Choroid plexus epithelial cell (primary cell): ENCODE measurements at regions not wholly inside any gene's neighbourhood (a gene's known extent, or its start where the extent isn't known, plus 50 kb on each side); places are given as distances from the start of the nearest gene placed in this dataset.

Experiments used
- DNase-seq: peaks from one replicate; pipeline ENCODE4 v3.0.0-alpha.2; 2010; ENCODE audit warnings: low read depth
- H3K4me3 ChIP-seq: 2 replicates; pipeline ENCODE4 v1.5.1; 2011; ENCODE audit warnings: low read depth, mild to moderate bottlenecking, control low read depth, low read length, moderate library complexity
- CTCF ChIP-seq: conservative IDR thresholded peaks from 2 replicates; pipeline ENCODE4 v1.5.1; 2011; ENCODE audit warnings: low read depth, mild to moderate bottlenecking, control low read depth, inconsistent platforms, low read length, moderate library complexity

GRCh38 chr12:77213319-77213718, 147.9 kb upstream of the E2F7 start:
- no peak for TF ChIP-seq CTCF
- H3K4me3 ChIP-seq = no peak overlapping the region
- DNase-seq = no peak

- no peak for TF ChIP-seq CTCF
- DNase-seq = no peak
- no peak overlapping the region for H3K4me3 ChIP-seq
Measured at GRCh38 chr12:77210724-77211123, 145.4 kb upstream of the E2F7 start.

GRCh38 chr12:77204083-77204482, 138.7 kb upstream of the E2F7 start:
- peak; percentile 19 for DNase-seq
- peak; percentile 34 for TF ChIP-seq CTCF
- no peak overlapping the region for H3K4me3 ChIP-seq

GRCh38 chr12:77202457-77203060, 137.2 kb upstream of the E2F7 start:
- TF ChIP-seq CTCF = no peak
- no peak for DNase-seq
- no peak overlapping the region for H3K4me3 ChIP-seq

GRCh38 chr12:77189901-77190416, 124.6 kb upstream of the E2F7 start:
- TF ChIP-seq CTCF = no peak
- peak; percentile 84 for DNase-seq
- H3K4me3 ChIP-seq = no peak overlapping the region

GRCh38 chr12:77189458-77189857, 124.1 kb upstream of the E2F7 start:
- no peak for TF ChIP-seq CTCF
- DNase-seq = peak; percentile 86
- no peak overlapping the region for H3K4me3 ChIP-seq

GRCh38 chr12:77179515-77179914, 114.1 kb upstream of the E2F7 start:
- no peak for TF ChIP-seq CTCF
- H3K4me3 ChIP-seq = no peak overlapping the region
- DNase-seq = no peak
